ENCODE measurements at regions not wholly inside any gene's neighbourhood (a gene's known extent, or its start where the extent isn't known, plus 50 kb on each side); places are given as distances from the start of the nearest gene placed in this dataset.

DNA sequence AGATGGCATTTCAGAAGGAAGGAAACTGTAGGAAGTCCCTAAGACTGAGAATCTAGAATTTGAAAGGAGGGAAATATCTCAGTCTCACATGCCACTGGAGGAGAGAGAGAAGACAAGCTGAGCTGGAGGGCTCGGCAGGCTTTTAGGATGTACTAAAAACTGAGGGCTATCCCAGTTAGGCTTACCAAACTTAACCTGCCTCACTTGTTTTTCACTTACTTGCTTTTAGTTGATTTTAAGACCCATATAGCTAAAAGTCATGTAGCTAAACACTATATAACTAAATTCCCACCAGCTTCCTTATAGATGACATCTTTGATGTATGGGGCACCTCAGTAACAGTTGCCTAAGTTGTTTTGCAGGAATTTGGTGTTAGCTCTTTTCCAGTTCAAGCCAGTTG, 288.0 kb downstream of the DOK5 start:
- peaks cover 2 to 12% (median 7%) of the 10 kb centered on the region in 7 donors for H3K9me3 Mint-ChIP-seq
- H3K4me1 ChIP-seq (ENCODE audit: control insufficient read depth, insufficient read depth, low read length, poor library complexity, severe bottlenecking) = no peaks in the 10 kb centered on the region
- H3K27ac ChIP-seq (ENCODE audit: insufficient read depth, low read length, poor library complexity, severe bottlenecking) = no peak overlapping the region
- no peaks in the 10 kb centered on the region for H3K27me3 ChIP-seq (ENCODE audit: control insufficient read depth, insufficient read depth, low read length)
- H3K4me1 Mint-ChIP-seq = no peaks in the 10 kb centered on the region
- no peaks in the 10 kb centered on the region for H3K9me3 ChIP-seq (ENCODE audit: control insufficient read depth in 2 of 2, low read length in 2 of 2)
- H3K36me3 ChIP-seq (ENCODE audit: control insufficient read depth, insufficient read depth, low read length) = no peaks in the 10 kb centered on the region
- no peaks in the 10 kb centered on the region for H3K27me3 Mint-ChIP-seq
- ATAC-seq (ENCODE audit: low read depth in 2 of 2) (no peak), DNase-seq (no peak)
- H3K4me3 Mint-ChIP-seq = no peak overlapping the region
- no peak overlapping the region for H3K27ac Mint-ChIP-seq
- H3K36me3 Mint-ChIP-seq = no peaks in the 10 kb centered on the region
- no peak overlapping the region for H3K4me3 ChIP-seq (ENCODE audit: low read depth, low read length)

DNA sequence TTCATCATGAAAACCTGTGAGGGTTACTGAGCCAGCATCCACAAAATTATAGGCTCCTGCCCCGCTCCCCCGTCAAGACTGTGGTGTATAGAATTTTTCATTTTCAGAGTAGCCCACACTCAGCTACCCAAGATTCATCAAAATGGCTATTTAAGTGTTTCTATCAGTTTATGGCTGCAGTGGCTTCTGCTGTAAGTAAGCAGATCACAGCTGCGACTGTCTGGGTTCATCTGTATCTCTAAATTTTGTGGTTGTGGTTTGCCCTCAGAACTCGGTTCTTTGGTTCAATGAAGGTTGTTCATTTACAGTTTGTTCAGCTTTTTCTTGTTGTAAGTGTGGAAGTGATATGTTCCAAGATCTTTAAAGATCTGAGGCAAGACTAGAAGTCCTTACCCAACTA, 284.2 kb downstream of the DOK5 start:
- ATAC-seq (ENCODE audit: low read depth in 2 of 2) = no peak
- DNase-seq = no peak
- H3K4me3 Mint-ChIP-seq = no peak overlapping the region
- no peaks in the 10 kb centered on the region for H3K4me1 Mint-ChIP-seq
- Histone ChIP-seq H3K4me3 (ENCODE audit: low read depth, low read length) (no peak overlapping the region), H3K27ac (ENCODE audit: insufficient read depth, low read length, poor library complexity, severe bottlenecking) (no peak overlapping the region), H3K9me3 (ENCODE audit: control insufficient read depth in 2 of 2, low read length in 2 of 2) (no peaks in the 10 kb centered on the region), H3K36me3 (ENCODE audit: control insufficient read depth, insufficient read depth, low read length) (no peaks in the 10 kb centered on the region), H3K4me1 (ENCODE audit: control insufficient read depth, insufficient read depth, low read length, poor library complexity, severe bottlenecking) (no peaks in the 10 kb centered on the region), H3K27me3 (ENCODE audit: control insufficient read depth, insufficient read depth, low read length) (no peaks in the 10 kb centered on the region)
- no peaks in the 10 kb centered on the region for H3K27me3 Mint-ChIP-seq
- no peak overlapping the region for H3K27ac Mint-ChIP-seq
- H3K36me3 Mint-ChIP-seq = no peaks in the 10 kb centered on the region
- peaks cover 2 to 20% (median 8%) of the 10 kb centered on the region in 7 donors for H3K9me3 Mint-ChIP-seq

DNA sequence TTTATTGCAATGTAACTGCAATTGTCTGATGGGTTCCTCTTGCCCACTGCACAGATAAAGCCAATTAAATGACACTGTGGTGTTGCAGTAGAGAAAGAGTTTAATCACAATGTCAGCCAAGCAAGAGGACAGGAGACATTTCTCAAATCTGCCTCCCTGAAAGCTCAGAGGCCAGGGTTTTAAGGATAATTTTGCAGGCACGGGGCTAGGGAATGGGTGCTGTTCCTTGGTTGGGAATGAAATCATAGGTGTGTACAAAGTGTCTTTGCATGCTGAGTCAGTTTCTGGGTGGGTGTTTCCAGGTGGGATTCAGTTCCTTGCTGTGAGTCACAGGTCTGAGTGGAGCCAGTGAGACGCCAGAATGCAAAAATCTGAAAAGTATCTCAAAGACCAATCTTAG, 271.4 kb downstream of the DOK5 start:
- Mint-ChIP-seq H3K4me1 (no peaks in the 10 kb centered on the region), H3K27me3 (no peaks in the 10 kb centered on the region), H3K27ac (no peak overlapping the region), H3K4me3 (no peak overlapping the region), H3K9me3 (peaks cover 0 to 16% (median 2%) of the 10 kb centered on the region in 7 donors), H3K36me3 (no peaks in the 10 kb centered on the region)
- Histone ChIP-seq H3K36me3 (ENCODE audit: control insufficient read depth, insufficient read depth, low read length) (no peaks in the 10 kb centered on the region), H3K9me3 (ENCODE audit: control insufficient read depth in 2 of 2, low read length in 2 of 2) (peaks cover 0 to 1% of the 10 kb centered on the region in 2 experiments), H3K4me1 (ENCODE audit: control insufficient read depth, insufficient read depth, low read length, poor library complexity, severe bottlenecking) (no peaks in the 10 kb centered on the region), H3K4me3 (ENCODE audit: low read depth, low read length) (no peak overlapping the region), H3K27me3 (ENCODE audit: control insufficient read depth, insufficient read depth, low read length) (no peaks in the 10 kb centered on the region), H3K27ac (ENCODE audit: insufficient read depth, low read length, poor library complexity, severe bottlenecking) (no peak overlapping the region)
- DNase-seq (no peak), ATAC-seq (ENCODE audit: low read depth in 2 of 2) (no peak)

DNA sequence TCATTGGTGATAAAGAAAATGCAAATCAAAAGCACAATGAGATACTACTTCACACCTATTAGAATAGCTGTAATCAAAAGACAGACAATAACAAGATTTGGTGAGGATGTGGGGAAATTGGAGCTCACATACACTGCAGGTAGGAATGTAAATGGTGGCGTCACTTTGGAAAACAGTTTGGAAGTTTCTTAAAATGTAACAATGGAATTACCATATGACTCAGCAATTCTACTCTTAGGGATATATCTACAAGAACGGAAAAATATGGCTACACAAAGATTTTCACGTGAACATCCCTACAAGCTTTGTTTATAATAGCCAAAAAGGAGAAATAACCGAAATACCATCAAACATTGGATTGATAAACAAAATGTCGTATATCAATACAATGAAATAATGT, 270.4 kb downstream of the DOK5 start:
- Mint-ChIP-seq H3K4me1 (no peaks in the 10 kb centered on the region), H3K9me3 (peaks cover 0 to 13% (median 1%) of the 10 kb centered on the region in 7 donors), H3K36me3 (no peaks in the 10 kb centered on the region), H3K4me3 (no peak overlapping the region), H3K27me3 (no peaks in the 10 kb centered on the region), H3K27ac (no peak overlapping the region)
- Histone ChIP-seq H3K9me3 (ENCODE audit: control insufficient read depth in 2 of 2, low read length in 2 of 2) (peaks cover 0 to 1% of the 10 kb centered on the region in 2 experiments), H3K4me3 (ENCODE audit: low read depth, low read length) (no peak overlapping the region), H3K27me3 (ENCODE audit: control insufficient read depth, insufficient read depth, low read length) (no peaks in the 10 kb centered on the region), H3K27ac (ENCODE audit: insufficient read depth, low read length, poor library complexity, severe bottlenecking) (no peak overlapping the region), H3K36me3 (ENCODE audit: control insufficient read depth, insufficient read depth, low read length) (no peaks in the 10 kb centered on the region), H3K4me1 (ENCODE audit: control insufficient read depth, insufficient read depth, low read length, poor library complexity, severe bottlenecking) (no peaks in the 10 kb centered on the region)
- ATAC-seq (ENCODE audit: low read depth in 2 of 2) (no peak), DNase-seq (no peak)

DNA sequence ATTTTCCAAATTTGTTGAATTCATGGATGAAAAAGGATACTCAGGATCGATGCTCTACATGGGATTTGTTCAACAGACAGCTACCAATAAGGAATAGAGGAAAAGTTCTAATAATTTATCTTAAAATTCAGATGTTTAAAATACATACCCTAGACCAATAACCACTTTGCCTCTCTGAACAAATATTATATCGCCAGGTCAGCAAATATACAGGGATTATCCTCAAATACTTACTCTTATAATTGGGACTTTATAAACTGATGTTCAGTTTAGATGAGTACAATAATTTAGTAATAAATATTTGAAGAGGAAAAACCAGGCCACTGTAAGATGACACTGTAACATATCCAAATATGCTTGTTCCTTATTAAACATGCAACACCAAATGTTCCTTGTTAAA, 268.7 kb downstream of the DOK5 start:
- H3K27ac ChIP-seq (ENCODE audit: insufficient read depth, low read length, poor library complexity, severe bottlenecking) = no peak overlapping the region
- no peak overlapping the region for H3K4me3 ChIP-seq (ENCODE audit: low read depth, low read length)
- no peak for ATAC-seq (ENCODE audit: low read depth in 2 of 2)
- no peaks in the 10 kb centered on the region for H3K36me3 ChIP-seq (ENCODE audit: control insufficient read depth, insufficient read depth, low read length)
- Mint-ChIP-seq H3K36me3 (no peaks in the 10 kb centered on the region), H3K4me3 (no peak overlapping the region), H3K27ac (no peak overlapping the region), H3K27me3 (no peaks in the 10 kb centered on the region), H3K9me3 (peaks cover 0 to 3% (median 2%) of the 10 kb centered on the region in 7 donors), H3K4me1 (no peaks in the 10 kb centered on the region)
- no peaks in the 10 kb centered on the region for H3K9me3 ChIP-seq (ENCODE audit: control insufficient read depth in 2 of 2, low read length in 2 of 2)
- DNase-seq = no peak
- H3K4me1 ChIP-seq (ENCODE audit: control insufficient read depth, insufficient read depth, low read length, poor library complexity, severe bottlenecking) = no peaks in the 10 kb centered on the region
- no peaks in the 10 kb centered on the region for H3K27me3 ChIP-seq (ENCODE audit: control insufficient read depth, insufficient read depth, low read length)

DNA sequence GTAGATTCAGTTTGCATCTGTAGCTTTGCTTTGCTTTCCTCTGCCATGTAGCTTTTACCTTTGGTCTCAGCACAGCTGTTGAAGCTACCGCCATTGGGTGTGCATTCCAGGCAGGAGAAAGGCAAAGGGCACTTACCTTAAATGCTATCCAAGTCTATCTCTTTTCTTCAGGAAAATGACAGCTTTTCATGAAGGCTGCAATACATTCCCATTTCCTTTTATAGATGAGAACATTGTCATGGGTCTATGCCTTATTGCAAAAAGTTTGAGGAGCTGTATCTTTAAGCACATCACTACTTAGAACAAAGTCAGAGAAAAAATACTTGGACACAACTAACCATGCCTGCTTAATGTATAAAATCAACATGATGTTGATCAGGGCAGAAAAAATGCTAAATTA, 266.8 kb downstream of the DOK5 start:
- H3K27me3 Mint-ChIP-seq = no peaks in the 10 kb centered on the region
- ATAC-seq (ENCODE audit: low read depth in 2 of 2) (no peak), DNase-seq (no peak)
- no peaks in the 10 kb centered on the region for H3K27me3 ChIP-seq (ENCODE audit: control insufficient read depth, insufficient read depth, low read length)
- no peaks in the 10 kb centered on the region for H3K4me1 Mint-ChIP-seq
- no peak overlapping the region for H3K4me3 Mint-ChIP-seq
- no peaks in the 10 kb centered on the region for H3K4me1 ChIP-seq (ENCODE audit: control insufficient read depth, insufficient read depth, low read length, poor library complexity, severe bottlenecking)
- no peak overlapping the region for H3K27ac Mint-ChIP-seq
- H3K9me3 ChIP-seq (ENCODE audit: control insufficient read depth in 2 of 2, low read length in 2 of 2) = no peaks in the 10 kb centered on the region
- no peaks in the 10 kb centered on the region for H3K36me3 ChIP-seq (ENCODE audit: control insufficient read depth, insufficient read depth, low read length)
- no peaks in the 10 kb centered on the region for H3K36me3 Mint-ChIP-seq
- H3K9me3 Mint-ChIP-seq = peaks cover 0 to 3% (median 0%) of the 10 kb centered on the region in 7 donors
- no peak overlapping the region for H3K27ac ChIP-seq (ENCODE audit: insufficient read depth, low read length, poor library complexity, severe bottlenecking)
- H3K4me3 ChIP-seq (ENCODE audit: low read depth, low read length) = no peak overlapping the region

DNA sequence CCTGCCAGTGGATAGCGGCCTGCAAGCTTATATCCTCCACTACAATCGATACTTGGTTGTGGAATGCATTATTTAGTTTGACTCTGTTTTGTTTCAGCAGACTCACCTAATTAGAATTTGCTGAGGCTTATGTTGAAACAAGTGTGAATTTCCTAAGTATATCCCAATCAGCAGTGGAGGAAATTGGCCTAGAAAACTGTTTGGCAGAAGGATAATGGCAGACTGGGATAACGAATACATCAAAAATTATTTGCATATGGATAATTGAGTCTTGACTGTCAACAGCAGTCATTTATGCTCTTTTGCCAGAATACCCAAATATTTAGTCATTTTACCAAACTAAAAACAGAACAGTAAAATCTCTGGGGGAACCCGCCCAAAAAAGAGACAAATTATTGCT, 261.0 kb downstream of the DOK5 start:
- no peak overlapping the region for H3K27ac Mint-ChIP-seq
- Histone ChIP-seq H3K4me3 (ENCODE audit: low read depth, low read length) (no peak overlapping the region), H3K27ac (ENCODE audit: insufficient read depth, low read length, poor library complexity, severe bottlenecking) (no peak overlapping the region), H3K27me3 (ENCODE audit: control insufficient read depth, insufficient read depth, low read length) (no peaks in the 10 kb centered on the region), H3K4me1 (ENCODE audit: control insufficient read depth, insufficient read depth, low read length, poor library complexity, severe bottlenecking) (no peaks in the 10 kb centered on the region), H3K9me3 (ENCODE audit: control insufficient read depth in 2 of 2, low read length in 2 of 2) (no peaks in the 10 kb centered on the region), H3K36me3 (ENCODE audit: control insufficient read depth, insufficient read depth, low read length) (no peaks in the 10 kb centered on the region)
- H3K27me3 Mint-ChIP-seq = no peaks in the 10 kb centered on the region
- peaks cover 0 to 4% (median 0%) of the 10 kb centered on the region in 7 donors for H3K9me3 Mint-ChIP-seq
- H3K36me3 Mint-ChIP-seq = no peaks in the 10 kb centered on the region
- ATAC-seq (ENCODE audit: low read depth in 2 of 2) (no peak), DNase-seq (no peak)
- peaks cover 0 to 2% (median 0%) of the 10 kb centered on the region in 4 donors for H3K4me1 Mint-ChIP-seq
- H3K4me3 Mint-ChIP-seq = no peak overlapping the region

DNA sequence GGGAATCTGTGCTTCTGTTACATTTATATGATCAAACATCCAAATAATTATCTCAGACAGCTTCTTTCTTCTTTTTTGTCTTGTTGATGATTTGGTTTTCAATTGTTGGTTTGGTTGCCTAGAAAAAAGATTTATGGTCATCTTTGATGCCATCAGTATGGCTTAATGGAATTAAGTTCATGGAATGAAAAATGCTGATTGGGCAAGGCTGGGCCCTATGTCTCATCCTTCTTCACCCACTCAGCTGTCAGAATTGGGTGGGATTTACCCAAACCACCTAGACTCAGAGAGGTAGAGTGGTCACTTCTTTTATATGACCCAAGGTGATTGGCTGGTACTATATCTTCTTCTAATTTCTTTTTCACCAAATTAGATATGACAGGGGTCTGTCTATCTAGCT, 258.3 kb downstream of the DOK5 start:
- no peaks in the 10 kb centered on the region for H3K9me3 ChIP-seq (ENCODE audit: control insufficient read depth in 2 of 2, low read length in 2 of 2)
- H3K36me3 ChIP-seq (ENCODE audit: control insufficient read depth, insufficient read depth, low read length) = no peaks in the 10 kb centered on the region
- Mint-ChIP-seq H3K27me3 (no peaks in the 10 kb centered on the region), H3K27ac (no peak overlapping the region), H3K4me1 (peaks cover 0 to 2% (median 0%) of the 10 kb centered on the region in 4 donors), H3K4me3 (no peak overlapping the region), H3K9me3 (peaks cover 0 to 7% (median 0%) of the 10 kb centered on the region in 7 donors), H3K36me3 (no peaks in the 10 kb centered on the region)
- H3K4me3 ChIP-seq (ENCODE audit: low read depth, low read length) = no peak overlapping the region
- H3K27me3 ChIP-seq (ENCODE audit: control insufficient read depth, insufficient read depth, low read length) = no peaks in the 10 kb centered on the region
- H3K4me1 ChIP-seq (ENCODE audit: control insufficient read depth, insufficient read depth, low read length, poor library complexity, severe bottlenecking) = no peaks in the 10 kb centered on the region
- no peak overlapping the region for H3K27ac ChIP-seq (ENCODE audit: insufficient read depth, low read length, poor library complexity, severe bottlenecking)
- ATAC-seq (ENCODE audit: low read depth in 2 of 2) (no peak), DNase-seq (no peak)

Data from CD4-positive, CD25-positive, alpha-beta regulatory T cell (primary cell).